ENCODE measurements at regions not wholly inside any gene's neighbourhood (a gene's known extent, or its start where the extent isn't known, plus 50 kb on each side); places are given as distances from the start of the nearest gene placed in this dataset.

GRCh38 chr16:49023050-49023449 lies 258.6 kb downstream of the CBLN1 start:
- DNase-seq (ENCODE audit: low spot score), result peak; percentile 31

GRCh38 chr16:49022351-49022963 lies 259.2 kb downstream of the CBLN1 start:
- no peak for DNase-seq (ENCODE audit: low spot score)

DNA sequence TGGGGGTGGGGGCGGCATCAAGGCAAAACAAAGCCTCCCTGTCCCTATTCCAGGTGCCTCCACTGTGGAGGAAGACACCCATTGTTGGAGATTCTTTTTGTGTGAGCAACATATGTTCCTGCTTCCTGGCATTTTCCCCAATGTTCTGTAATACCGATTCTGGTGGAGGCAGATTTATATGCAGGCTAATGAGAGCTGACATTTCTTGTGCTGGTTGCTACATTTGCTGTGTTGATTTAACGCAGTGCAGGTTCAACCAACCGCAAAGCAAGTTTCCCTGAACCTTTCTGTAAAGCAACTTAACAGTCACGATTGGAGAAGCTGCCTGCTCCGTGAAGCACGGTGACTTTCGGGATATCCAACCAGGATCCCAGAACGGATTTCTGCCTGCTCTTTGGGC lies 260.5 kb downstream of the CBLN1 start:
- no peak for DNase-seq (ENCODE audit: low spot score)

DNA sequence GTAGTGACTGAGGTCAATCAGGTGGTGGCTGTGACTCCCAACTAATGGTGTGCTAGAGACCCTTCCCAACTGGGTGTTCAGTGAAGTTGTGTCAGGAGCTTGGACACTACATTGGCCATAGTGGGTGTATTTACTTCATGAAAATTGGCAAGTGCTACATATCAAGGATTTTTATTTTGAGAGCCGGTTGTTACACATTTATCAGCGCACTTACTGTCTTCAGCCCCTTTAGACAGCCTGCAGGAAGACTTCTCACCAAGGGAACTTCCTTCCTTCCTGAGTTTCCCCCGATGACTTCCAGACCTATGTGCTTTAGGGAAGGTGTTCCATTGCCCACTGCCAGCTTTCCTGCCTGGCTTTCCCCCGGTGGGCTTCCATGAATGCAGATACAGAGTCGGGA lies 261.2 kb downstream of the CBLN1 start:
- DNase-seq (ENCODE audit: low spot score), result no peak

GRCh38 chr16:49019831-49020230 lies 261.8 kb downstream of the CBLN1 start:
- no peak for DNase-seq (ENCODE audit: low spot score)

DNA sequence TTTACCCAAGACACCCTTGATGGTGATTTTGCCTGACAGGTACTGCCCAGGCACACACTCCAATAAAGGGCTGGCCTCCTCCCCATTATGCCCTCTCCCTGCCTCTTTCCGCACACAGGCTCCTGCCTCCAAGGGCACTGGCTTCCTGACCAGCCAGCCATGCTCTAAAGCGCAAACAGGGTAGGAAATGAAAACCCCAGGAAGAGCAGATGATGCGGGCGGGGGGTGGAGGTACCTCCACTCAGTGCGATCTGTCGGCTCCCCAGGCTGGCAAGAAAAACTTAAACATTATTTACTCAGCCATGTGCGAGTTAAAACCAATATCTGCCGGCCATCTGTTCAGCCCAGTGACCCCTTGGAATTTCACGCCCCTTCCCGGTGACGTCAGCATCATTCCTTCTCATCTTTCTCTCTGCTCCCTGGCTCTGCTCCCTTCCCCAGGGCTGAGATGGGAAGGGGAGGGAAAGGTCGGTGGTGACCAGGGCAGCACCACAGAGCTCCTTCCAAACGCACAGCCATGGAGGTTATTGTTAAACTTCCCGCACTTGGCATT lies 262.5 kb downstream of the CBLN1 start:
- no peak for DNase-seq (ENCODE audit: low spot score)

DNA sequence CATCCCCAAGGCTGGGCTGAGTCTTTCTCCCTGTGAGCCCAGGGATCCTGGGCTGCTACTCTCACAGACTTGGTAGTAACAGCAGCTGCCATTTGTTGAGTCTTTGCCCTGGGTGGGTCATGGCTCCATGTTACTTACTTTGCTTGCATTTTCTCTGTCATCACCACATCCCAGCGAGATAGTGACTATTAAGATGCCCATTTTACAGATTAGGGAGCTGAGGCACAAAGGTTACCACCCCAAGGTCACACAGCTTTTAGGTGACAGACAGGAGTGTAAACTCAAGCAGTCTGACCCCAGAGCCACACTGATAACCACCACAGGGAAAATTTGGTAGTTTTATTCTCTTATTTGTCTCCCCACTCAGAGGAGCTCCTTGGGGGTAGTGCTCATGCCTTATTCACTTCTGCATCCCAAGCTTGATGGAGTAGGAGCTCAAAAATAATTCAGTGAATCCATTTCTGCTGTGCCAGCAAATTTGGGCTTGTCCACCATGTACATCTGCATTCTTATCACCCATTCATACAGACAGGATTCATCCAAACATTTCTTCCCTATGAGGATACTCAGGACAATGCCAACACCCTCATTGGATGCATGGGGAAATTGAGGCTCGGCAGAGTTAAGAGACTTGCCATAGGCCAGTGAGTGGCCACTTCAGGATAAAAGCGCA lies 263.2 kb downstream of the CBLN1 start:
- DNase-seq (ENCODE audit: low spot score), result no peak

GRCh38 chr16:49017501-49017900 lies 264.1 kb downstream of the CBLN1 start:
- no peak for DNase-seq (ENCODE audit: low spot score)

DNA sequence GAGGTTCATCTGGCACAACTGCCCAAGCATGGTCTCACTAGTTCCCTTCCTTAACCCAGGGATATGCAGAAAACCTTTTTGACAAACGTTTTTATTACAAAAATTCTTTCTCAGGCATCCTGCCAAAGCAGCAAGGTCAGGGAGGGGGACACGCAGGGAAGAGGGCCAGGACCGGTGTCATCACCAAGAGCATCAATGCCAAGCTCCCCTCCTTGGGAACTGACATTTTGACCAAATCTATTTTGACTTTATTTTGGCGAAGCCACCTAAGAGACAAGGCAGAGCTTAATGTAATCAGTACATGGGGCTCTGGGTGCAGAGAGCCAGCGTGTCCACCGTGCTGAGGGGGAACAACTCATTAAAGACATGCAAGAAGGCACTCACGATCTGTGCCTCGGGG lies 265.2 kb downstream of the CBLN1 start:
- DNase-seq (ENCODE audit: low spot score), result no peak

GRCh38 chr16:49015225-49015592 lies 266.4 kb downstream of the CBLN1 start:
- no peak for DNase-seq (ENCODE audit: low spot score)

- no peak for DNase-seq (ENCODE audit: low spot score)
These were observed 267.1 kb downstream of the CBLN1 start for GRCh38 chr16:49014277-49015224.

GRCh38 chr16:49013727-49014080 lies 267.9 kb downstream of the CBLN1 start:
- no peak for DNase-seq (ENCODE audit: low spot score)

GRCh38 chr16:49012961-49013726 lies 268.5 kb downstream of the CBLN1 start:
- no peak for DNase-seq (ENCODE audit: low spot score)

- no peak for DNase-seq (ENCODE audit: low spot score)
These were observed 269.7 kb downstream of the CBLN1 start for GRCh38 chr16:49011901-49012300.

- DNase-seq (ENCODE audit: low spot score), result no peak
These were observed 270.8 kb downstream of the CBLN1 start for GRCh38 chr16:49010879-49011278.

GRCh38 chr16:49010396-49010795 lies 271.2 kb downstream of the CBLN1 start:
- DNase-seq (ENCODE audit: low spot score), result no peak

DNA sequence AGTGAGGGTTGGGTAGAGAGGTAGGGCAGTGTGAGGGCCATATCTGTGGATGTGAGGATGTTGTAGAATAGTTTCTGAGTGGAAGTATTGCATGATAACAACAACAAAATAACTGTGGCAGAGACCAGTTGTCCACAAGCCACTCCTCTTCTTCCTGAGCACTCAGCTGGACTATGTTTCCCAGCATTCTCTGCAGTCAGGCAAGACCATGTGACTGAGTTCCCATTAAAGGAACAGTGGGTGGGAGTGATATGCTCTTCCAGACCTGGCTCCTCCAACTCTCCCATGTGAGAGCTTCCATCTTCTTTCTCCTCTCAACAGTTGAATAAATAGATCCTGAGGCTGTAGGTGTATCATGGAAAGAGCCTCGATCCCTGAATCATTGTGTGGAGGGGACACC lies 272.4 kb downstream of the CBLN1 start:
- no peak for DNase-seq (ENCODE audit: low spot score)

DNA sequence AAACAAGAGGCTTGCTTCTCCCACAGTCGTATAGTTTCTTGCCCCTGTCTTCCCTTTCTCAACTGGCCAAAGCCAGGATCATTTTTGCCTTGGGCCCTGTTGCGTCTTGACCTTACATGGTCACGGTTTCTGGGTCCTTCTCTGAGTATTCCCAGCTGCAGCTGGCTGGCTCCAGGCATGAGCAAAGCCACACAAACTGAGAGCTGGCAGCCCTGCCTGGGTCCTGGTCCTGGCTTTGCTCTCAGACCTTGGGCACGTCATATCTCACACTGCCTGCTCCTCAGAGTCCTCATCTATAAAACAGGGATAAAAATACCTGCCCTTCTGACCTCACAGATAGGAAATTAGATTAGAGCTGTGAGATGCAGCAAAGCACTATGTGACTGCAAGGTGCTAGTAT lies 277.6 kb downstream of the CBLN1 start:
- no peak for DNase-seq (ENCODE audit: low spot score)

DNA sequence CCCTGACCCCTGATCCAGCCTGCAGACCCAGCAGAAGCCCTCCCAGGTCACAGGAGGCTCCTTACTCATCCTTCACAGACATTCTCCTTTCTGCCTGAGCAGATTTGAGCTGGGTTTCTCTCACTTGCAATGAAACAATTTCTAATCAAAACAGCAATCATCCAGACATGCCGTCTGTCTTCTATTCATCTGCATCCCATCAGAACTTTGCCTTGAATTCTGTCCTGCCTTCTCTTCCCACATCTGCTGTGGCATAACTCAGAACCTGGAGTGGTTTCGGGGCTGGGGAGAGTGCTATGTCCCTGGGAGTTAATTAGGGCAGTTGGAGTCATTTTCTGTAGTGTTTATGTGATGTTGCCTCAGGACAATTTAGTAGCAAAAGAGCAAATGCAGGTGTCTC lies 278.6 kb downstream of the CBLN1 start:
- DNase-seq (ENCODE audit: low spot score), result no peak

GRCh38 chr16:49000594-49000993 lies 281.0 kb downstream of the CBLN1 start:
- DNase-seq (ENCODE audit: low spot score), result no peak

DNA sequence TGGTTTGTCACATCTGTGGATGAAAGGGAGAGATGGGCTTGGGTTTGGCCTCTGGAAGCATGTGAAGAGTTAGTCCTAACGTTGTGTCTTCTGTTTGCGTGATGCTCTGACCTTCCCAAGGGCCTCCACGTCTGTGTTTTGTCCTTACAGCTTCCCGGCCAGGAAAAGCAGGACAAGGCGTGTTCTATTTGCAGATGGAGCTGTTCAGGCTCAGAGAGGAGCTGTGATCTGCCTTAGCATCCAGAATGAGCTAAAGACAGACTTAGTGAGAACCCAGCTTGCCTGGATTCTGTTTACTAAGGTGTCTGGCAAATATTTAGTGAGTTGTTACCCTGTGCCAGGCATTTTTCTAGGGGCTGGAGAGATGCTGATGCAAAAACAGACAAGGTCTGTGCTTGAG lies 282.1 kb downstream of the CBLN1 start:
- no peak for DNase-seq (ENCODE audit: low spot score)

DNA sequence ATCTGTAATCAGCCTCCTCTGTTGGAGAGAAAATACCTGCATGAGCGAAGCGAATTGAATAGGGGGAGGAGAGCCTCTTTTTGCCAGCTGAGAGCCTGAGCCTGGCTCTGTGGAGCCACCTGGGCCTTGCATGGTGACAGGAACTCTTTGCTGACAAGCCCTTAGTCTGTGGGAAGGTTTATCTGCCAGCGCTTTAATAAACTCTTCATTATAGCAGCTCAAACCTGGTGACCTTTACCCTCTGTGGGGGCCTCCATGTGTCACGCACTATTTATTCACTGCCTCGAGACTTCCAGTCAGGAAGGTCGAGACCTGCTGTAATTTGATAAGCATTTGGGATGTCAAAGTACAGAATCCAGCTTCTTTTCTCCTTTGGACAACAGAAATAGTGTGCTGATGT lies 282.6 kb downstream of the CBLN1 start:
- DNase-seq (ENCODE audit: low spot score), result no peak

All from AG08396 (cell line).